AG10803 (cell line): ENCODE measurements at regions not wholly inside any gene's neighbourhood (a gene's known extent, or its start where the extent isn't known, plus 50 kb on each side); places are given as distances from the start of the nearest gene placed in this dataset.
"Not testable (repeated sequence)": the region's sequence is repeated elsewhere in the genome, so short reads cannot be mapped to it uniquely, and the experiment has no call there.

Experiments used
- DNase-seq: peaks from one replicate; pipeline ENCODE4 v3.0.0; 2010; ENCODE audit warnings: low read depth
- H3K4me3 ChIP-seq: 2 replicates; pipeline ENCODE4 v1.5.1; 2011; ENCODE audit warnings: mild to moderate bottlenecking, low read length, control low read depth
- TF ChIP-seq, protein P1 (sequence below): conservative IDR thresholded peaks from 2 replicates; pipeline ENCODE4 v1.5.1; 2011; ENCODE audit warnings: mild to moderate bottlenecking, low read length, control low read depth, inconsistent platforms

DNA sequence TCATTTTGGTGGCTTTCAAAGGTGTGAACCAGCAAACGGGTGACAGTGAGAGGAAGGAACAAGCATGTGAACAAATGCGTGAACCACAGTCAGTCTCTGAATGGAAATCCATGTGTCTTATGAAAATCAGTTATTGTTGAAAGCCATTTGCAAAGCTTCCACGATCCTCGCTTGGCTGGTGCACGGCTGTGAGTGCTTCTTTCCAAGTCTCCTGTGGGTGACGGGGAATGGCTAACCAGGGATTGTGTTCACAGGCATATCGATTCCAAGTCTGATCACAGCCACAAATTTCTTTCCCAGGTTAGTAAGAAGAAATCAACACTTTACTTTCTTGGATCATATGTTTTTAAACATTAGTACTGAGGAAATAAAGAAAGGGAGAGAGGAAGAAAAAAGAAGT lies 556.9 kb upstream of the RBFOX1 start:
- TF ChIP-seq, protein P1, sequence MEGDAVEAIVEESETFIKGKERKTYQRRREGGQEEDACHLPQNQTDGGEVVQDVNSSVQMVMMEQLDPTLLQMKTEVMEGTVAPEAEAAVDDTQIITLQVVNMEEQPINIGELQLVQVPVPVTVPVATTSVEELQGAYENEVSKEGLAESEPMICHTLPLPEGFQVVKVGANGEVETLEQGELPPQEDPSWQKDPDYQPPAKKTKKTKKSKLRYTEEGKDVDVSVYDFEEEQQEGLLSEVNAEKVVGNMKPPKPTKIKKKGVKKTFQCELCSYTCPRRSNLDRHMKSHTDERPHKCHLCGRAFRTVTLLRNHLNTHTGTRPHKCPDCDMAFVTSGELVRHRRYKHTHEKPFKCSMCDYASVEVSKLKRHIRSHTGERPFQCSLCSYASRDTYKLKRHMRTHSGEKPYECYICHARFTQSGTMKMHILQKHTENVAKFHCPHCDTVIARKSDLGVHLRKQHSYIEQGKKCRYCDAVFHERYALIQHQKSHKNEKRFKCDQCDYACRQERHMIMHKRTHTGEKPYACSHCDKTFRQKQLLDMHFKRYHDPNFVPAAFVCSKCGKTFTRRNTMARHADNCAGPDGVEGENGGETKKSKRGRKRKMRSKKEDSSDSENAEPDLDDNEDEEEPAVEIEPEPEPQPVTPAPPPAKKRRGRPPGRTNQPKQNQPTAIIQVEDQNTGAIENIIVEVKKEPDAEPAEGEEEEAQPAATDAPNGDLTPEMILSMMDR: no peak
- no peak overlapping the region for H3K4me3 ChIP-seq
- DNase-seq: no peak

DNA sequence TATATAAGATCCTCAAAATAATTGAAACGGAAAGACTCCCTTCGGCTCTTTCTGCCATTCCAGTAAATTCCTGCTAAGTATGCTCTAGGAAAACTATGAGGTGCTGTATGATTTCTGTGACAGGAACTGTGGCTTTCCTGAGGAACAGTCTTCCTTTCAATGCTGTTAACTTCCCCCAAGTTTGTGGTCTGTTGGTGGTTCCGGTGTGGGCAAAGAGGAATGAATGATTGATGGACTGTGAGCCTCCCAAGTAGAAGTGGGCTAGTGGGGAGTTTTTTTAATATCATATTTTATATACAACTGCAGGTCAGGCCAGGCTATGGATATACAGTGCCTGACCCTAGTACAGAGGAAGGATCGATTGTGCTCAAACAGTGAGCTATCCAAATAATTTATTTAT lies 560.7 kb upstream of the RBFOX1 start:
- no peak overlapping the region for H3K4me3 ChIP-seq
- TF ChIP-seq, protein P1: no peak
- no peak for DNase-seq

DNA sequence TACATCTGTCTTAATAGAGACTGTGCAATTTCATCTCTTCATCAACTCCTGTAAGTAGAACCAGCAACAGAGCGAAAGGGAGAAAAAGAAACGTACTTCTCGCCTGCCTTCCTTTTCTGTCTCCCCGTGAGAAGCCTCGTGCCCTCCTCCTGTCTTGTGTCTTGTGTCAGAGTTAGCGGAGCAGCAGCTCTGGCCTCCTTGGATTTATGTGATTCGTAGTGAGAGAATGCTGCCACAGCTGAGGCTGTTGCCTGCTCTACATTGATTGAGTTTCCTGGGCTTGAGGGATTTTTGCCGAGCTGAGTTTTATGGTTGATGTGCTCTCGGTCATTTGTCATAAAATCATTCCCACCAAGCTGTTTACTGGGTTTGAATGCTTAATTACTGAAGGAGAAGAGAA lies 579.1 kb upstream of the RBFOX1 start:
- no peak overlapping the region for H3K4me3 ChIP-seq
- DNase-seq: no peak
- TF ChIP-seq, protein P1: no peak

DNA sequence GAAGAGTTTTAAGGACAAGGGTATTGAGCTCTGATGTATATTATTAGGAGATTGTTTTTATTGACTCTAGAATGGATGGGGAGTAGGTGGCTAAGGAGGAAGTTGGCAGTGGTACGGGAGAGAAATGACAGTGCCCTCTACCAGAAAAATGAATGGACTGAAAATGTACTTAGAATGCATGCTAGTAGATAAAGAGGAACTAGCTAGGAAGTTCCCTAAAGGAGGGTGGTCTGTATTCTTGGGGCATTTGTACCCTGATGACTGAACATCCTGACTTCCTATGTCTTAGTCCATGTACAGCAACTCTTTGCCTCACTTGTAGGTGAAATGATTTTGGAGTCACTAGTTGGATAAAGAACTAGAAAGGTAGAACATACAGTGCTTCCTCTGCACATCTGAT lies 581.5 kb upstream of the RBFOX1 start:
- no peak for DNase-seq
- no peak overlapping the region for H3K4me3 ChIP-seq
- TF ChIP-seq, protein P1: no peak

DNA sequence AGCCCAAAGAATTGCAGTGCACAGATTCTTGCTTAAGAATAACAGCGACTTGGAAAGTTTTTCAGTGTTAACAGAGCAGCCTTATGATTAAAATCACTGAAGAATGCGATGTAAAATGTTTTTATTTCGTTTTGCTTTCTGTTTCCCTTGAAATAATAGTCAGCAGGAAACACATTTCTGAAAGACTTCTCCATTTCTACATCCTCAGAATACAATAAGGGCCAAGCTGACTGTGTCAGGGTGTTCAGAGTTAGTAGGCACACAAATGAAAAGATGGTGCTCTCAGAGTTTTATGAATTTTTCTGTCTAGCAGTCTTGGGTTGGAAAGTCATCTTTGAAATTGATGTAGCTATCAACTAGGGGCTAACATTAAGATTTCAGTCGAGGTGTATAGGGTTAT lies 582.9 kb upstream of the RBFOX1 start:
- no peak for DNase-seq
- TF ChIP-seq, protein P1: no peak
- H3K4me3 ChIP-seq: no peak overlapping the region

DNA sequence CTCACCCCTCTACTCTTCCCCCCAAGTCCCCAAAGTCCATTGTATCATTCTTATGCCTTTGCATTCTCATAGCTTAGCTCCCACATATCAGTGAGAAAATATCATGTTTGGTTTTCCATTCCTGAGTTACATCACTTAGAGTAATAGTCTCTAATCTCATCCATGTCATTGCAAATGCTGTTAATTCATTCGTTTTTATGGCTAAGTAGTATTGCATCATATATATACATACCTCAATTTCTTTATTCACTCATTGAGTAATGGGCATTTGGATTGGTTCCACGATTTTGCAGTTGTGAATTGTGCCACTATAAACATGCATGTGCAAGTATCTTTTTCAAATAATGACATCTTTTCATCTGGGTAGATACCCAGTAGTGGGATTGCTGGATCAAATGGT lies 596.3 kb upstream of the RBFOX1 start:
- DNase-seq: not testable (repeated sequence)

DNA sequence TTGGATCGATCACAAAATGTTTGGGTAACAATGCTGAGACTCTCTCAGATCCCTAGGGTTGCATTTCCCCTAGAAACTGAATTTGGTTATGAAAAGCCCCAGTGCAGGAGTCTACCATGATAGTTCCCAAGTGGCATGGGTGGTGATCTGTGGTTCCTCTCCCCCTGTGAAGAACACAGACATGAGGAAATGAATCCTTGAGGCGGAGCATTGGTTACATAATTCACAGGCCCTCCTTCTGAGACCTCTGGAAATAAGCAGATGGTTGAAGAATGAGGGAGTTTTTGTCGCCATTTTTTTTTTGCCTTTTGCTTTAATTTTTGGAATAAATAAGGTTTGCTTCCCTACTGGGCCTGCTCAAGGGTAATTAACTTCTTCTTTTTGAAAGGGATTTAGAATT lies 597.0 kb upstream of the RBFOX1 start:
- no peak for DNase-seq
- TF ChIP-seq, protein P1: no peak
- H3K4me3 ChIP-seq: no peak overlapping the region

More for the DNA sequence above, 596.3 kb upstream of the RBFOX1 start:
- not testable (repeated sequence) for H3K4me3 ChIP-seq

DNA sequence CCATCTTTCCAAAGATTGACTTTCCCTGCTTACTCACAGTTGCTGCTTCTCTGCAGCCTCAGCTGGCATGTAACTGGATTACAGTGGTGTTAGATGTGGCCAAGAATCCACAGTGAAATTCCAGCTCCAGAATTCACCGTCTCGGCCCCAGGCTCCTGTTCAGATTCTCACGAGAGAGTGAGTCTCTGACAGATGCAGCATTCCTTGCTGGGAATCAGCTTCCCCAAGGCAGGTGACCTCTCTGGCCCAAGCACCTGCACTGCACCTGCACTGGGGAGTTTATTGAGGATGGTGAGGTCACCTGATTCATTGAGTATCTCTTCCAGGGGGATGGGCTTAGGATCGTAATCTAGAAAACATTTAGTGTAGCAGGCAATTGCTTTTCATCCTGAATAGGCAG lies 600.5 kb upstream of the RBFOX1 start:
- TF ChIP-seq, protein P1: no peak
- no peak for DNase-seq

More for the DNA sequence above, 600.5 kb upstream of the RBFOX1 start:
- H3K4me3 ChIP-seq: no peak overlapping the region
